ENCODE measurements at regions not wholly inside any gene's neighbourhood (a gene's known extent, or its start where the extent isn't known, plus 50 kb on each side); places are given as distances from the start of the nearest gene placed in this dataset.

- H3K36me3 ChIP-seq (ENCODE audit: control insufficient read depth in 4 of 4, insufficient read depth in 3 of 4, low read depth in 1 of 4, low read length in 3 of 4) = no peaks in the 10 kb centered on the region
- TF ChIP-seq SP1 (IDR thresholded peaks at IDR 0.05) (no peak), GABPA (IDR thresholded peaks at IDR 0.05 in 1 of 2, conservative IDR thresholded peaks at IDR 0.05 in 1 of 2) (no peak), ATF3 (IDR thresholded peaks at IDR 0.05) (no peak), HNF4A (conservative IDR thresholded peaks at IDR 0.05) (no peak), NR2F2 (IDR thresholded peaks at IDR 0.05) (no peak), RAD21 (IDR thresholded peaks at IDR 0.05) (no peak), EGR1 (IDR thresholded peaks at IDR 0.05; ENCODE audit: low read depth in 2 of 2) (no peak), FOXA2 (IDR thresholded peaks at IDR 0.05) (no peak), TAF1 (conservative IDR thresholded peaks at IDR 0.05) (no peak), FOXA1 (IDR thresholded peaks at IDR 0.05) (no peak), YY1 (IDR thresholded peaks at IDR 0.05) (no peak), HNF4G (IDR thresholded peaks at IDR 0.05) (no peak), JUND (IDR thresholded peaks at IDR 0.05) (no peak), MAX (IDR thresholded peaks at IDR 0.05) (no peak), RXRA (IDR thresholded peaks at IDR 0.05) (no peak), REST (IDR thresholded peaks at IDR 0.05) (no peak), ZBTB33 (IDR thresholded peaks at IDR 0.05) (no peak), CTCF (IDR thresholded peaks at IDR 0.05; ENCODE audit: low read depth, low read length, missing input control) (no peak)
- no peak for DNase-seq (ENCODE audit: low spot score)
- peaks cover 2 to 8% (median 3%) of the 10 kb centered on the region in 4 donors for H3K4me1 ChIP-seq (ENCODE audit: control insufficient read depth in 4 of 4, insufficient read depth in 4 of 4, low read length in 3 of 4)
- no peaks in the 10 kb centered on the region for H3K9me3 ChIP-seq (ENCODE audit: control insufficient read depth in 4 of 4, low read length in 3 of 4)
- H3K27me3 ChIP-seq (ENCODE audit: control insufficient read depth in 4 of 4, insufficient read depth in 4 of 4, low read length in 3 of 4) = no peaks in the 10 kb centered on the region
- H3K27ac ChIP-seq (ENCODE audit: low read depth in 1 of 2, low read length in 2 of 2) = no peak overlapping the region
- no peak overlapping the region for H3K9ac ChIP-seq (ENCODE audit: low read depth in 1 of 2, low read length in 2 of 2)
- no peak overlapping the region for H3K4me3 ChIP-seq (ENCODE audit: low read depth in 1 of 3, low read length in 3 of 3)
These were observed 331.6 kb upstream of the F9 start for GRCh38 chrX:139198936-139199335.
